SK-N-SH treated with all-trans-retinoic acid at 6 μM for 48 hours (cell line): ENCODE measurements at regions not wholly inside any gene's neighbourhood (a gene's known extent, or its start where the extent isn't known, plus 50 kb on each side); places are given as distances from the start of the nearest gene placed in this dataset.

Experiments used
- ARNTL ChIP-seq: fragments of 450-650 bp; formaldehyde crosslinking; IDR thresholded peaks from 2 replicates; pipeline ENCODE4 v1.5.0; 2020; ENCODE audit warnings: low read depth, mild to moderate bottlenecking, moderate library complexity, borderline replicate concordance
- RARB ChIP-seq: fragments of 250-450 bp; sonication (Bioruptor Pico); IDR thresholded peaks from 2 replicates; pipeline ENCODE4 v1.8.0; 2021; ENCODE audit warnings: mild to moderate bottlenecking, moderate library complexity
- ZNF565 ChIP-seq: fragments of 450-650 bp; formaldehyde crosslinking; conservative IDR thresholded peaks from 2 replicates; pipeline ENCODE4 v1.5.0; 2020; ENCODE audit warnings: low read depth, mild to moderate bottlenecking, moderate library complexity

DNA sequence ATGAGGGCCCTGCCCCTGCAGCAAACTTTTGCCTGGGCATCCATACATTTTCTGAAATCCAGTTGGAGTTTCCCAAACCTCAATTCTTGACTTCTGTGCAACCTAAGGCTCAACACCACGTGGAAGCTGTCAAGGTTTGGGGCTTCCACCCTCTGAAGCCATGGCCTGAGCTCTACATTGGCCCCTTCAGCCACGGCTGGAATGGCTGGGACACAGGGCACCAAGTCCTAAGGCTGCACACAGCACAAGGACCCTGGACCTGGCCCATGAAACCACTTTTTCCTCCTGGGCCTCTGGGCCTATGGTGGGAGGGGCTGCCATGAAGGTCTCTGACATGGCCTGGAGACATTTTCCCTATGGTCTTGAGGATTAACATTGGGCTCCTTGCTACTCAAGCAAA is 266.3 kb downstream of the LRIG3 start:
- TF ChIP-seq ARNTL (CRISPR knock-in tag) (no peak), RARB (CRISPR knock-in tag) (no peak), ZNF565 (no peak)
